HG02623 (cell line): ENCODE measurements at regions not wholly inside any gene's neighbourhood (a gene's known extent, or its start where the extent isn't known, plus 50 kb on each side); places are given as distances from the start of the nearest gene placed in this dataset.

ENCODE experiments used
- ATAC-seq: cut with Tn5 transposase; IDR thresholded peaks from one replicate; pipeline ENCODE4 v1.9.1; 2021; ENCODE audit warnings: moderate library complexity; ENCODE audit not compliant: unreplicated experiment

DNA sequence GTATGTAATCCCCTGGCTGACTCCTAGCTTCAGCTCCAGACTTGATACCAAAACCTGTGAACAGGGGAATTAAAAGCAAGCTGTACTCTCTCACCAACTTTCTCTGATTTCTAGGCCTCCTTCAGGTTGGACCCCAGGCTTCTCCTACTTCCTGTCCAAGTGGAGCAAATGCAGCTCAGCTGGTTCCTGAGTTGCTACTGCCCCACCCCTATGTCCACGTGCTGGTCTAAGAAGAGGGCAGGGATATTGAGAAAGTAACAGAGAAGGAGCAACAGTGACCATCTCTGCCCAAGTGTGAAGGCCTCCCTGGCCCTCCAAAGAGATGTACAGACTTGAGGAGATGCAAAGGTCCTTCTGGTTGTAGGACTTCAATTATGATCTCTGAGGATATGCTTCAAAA is 188.3 kb upstream of the MCHR2 start:
- ATAC-seq = no peak

DNA sequence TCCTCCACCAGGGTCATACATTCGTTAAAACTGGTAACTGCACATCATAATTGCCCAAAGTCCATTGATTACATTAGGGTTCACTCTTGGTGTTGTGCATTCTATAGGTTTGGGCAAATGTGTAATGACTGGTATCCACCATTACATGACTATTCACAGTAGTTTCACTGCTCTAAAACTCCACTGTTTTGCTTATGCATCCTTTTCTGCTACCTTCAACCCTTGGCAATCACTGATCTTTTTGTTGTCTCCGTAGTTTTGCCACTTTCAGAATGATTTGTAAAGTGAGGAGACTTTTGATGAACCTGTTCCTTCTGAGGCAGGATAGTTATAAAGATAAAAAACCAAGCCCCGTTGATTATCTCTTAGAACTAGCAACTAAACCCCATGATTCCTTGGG is 187.3 kb upstream of the MCHR2 start:
- ATAC-seq = no peak

DNA sequence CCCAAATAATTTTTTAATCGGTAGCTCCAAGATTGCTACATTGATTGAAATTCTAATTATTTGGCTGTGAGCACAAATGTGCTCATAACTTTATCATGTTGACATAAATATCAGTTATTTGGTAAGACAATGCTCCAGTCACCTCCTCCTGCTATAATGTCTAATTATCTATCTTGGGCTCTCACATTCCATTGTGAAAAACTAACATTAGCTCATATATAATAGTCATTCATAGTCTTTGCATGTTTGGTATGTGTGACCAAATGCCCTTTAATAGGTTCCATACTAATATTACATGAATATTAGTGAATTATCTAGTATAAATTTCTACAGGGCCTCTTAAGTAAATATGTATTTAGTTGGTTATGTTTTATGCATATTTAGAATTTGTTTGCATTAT is 185.6 kb upstream of the MCHR2 start:
- no peak for ATAC-seq

DNA sequence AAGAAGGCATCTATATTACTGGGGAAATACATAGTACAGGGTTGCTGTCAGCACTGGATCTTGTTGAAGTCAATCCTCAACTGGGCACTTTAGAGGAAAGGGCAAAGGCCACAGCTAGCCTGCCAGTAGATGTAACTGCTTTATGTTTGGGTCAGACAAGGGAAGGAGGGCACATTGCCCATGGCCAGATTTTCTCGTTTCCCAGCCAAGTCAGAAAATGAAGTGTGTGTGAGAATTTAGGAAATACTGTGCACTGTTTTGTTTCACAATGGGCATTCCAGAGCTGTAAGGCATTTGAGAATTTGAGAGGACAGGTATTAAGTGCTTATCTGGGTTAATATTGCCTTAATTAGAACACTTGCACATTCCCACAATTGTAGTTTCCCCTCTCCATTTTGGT is 183.9 kb upstream of the MCHR2 start:
- ATAC-seq = no peak

DNA sequence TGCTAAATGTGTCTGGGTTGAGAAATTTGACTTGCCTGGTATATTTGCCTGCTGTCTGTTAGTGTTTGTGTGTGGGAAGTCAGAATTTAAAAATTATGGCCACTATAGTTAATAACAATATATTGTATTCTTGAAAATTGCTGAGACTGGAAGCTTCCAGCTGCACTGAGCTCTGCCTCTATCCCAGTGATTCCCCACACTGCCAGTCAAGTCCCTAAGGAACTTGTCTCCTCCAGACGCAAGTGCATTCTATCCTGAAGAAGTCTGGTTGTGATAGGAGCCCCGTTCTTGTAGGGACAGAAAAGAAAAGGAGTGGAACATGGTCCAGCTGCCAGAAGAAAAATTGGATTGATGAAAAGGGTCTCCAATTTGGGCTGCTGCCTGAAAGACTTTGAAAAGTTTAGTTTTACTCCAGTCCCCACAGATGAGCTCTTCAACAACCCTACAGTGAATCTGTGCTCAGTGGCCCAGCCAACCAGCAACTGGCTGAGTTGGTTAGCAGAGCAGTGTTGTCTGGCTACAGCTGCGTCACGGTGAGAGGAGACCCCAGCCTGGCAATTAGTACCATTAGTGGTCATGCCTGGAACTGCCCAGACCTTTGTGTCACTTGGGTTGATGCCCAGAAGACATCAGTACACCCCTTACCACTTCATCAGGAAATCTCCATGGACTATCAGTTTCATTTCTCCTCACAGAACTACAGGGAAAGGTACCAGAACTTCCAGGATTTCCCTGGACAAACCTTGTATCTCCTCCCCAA is 183.1 kb upstream of the MCHR2 start:
- ATAC-seq = no peak

DNA sequence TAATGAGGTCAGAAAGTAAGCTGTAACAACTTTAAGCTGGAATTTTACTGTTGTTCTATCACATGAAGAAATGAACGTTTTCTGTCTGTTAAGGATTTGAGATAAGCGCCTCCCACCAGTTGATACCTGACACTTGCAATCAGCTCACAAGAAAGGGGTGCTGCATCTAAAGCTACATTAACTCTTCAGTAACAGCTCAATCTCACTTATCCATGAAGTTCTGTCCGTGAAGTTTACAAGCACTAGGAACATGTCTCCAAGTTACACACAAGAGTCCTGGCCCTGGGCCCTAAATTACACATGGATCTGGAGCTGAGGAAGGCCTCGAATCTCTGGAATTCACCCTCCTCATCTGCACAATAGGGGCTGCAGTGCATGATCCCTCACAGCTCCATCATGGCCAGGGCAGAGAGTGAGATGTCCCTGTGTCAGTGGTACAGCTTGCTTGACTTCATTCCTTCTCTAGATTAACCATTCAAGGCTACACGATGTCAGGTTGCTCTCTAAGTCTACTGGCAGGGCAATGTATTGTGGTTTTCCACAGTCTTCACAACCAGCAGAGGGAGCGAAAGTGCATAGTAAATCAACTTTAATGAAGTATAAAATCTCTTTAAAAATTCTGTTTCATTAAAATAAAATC is 182.4 kb upstream of the MCHR2 start:
- no peak for ATAC-seq

DNA sequence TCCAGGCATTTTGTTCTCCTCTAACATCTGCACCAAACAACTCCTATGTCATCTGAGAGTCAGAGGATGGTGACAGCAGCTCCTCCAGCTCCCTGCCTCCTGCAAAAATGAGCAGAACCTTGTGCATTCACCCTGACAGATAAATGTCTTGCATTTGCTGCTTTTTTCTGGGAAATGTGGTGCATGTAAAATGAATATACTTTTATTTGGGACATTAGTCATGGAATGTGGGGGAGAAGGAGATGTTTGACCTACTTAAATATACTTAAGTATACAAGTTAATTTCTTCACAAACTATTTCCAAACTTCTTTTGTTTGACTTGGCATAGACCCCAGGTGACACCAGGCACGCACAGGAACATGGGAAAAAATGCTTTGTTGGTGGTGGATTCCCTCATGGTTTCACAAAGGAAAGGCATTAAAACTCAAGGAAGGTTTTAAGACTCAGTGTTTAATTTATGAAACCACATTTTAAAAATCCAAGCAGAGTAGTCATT is 181.8 kb upstream of the MCHR2 start:
- ATAC-seq = no peak

DNA sequence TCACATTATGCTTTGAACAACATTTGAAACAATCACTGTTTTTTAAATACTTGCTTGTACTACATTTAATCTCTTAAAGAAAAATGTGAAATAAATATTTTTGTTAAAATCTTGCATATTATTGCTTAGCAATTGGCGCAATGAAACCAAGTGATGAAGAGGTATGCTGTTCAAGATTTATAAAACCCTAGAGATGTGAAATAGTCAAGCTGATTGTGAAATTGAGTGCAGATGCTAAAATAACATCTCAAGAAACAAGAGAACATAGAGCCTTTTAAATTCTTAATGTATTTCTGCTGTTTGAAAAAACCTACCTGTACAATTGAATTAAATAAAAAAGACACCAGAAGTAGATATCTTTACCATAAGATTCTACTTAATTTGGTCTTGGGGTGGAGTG is 179.2 kb upstream of the MCHR2 start:
- ATAC-seq = no peak

DNA sequence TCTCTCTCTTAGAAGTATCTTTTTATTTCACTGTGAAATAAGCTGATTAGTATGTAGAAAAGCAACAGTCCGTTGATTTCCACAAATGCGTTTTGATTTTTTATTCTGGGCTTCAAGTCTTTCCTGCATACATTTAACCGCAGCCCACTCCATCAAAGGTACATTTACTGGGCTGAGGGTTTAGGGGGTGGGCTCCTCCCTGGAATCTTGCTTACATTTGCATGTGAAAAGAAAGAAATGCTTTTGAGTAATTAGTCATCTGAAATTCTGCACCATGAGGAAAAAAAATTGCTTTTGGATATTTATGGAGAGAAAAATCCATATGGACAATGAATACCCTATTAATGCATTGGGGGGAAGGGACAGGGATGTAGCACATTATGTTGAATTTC is 178.3 kb upstream of the MCHR2 start:
- no peak for ATAC-seq

DNA sequence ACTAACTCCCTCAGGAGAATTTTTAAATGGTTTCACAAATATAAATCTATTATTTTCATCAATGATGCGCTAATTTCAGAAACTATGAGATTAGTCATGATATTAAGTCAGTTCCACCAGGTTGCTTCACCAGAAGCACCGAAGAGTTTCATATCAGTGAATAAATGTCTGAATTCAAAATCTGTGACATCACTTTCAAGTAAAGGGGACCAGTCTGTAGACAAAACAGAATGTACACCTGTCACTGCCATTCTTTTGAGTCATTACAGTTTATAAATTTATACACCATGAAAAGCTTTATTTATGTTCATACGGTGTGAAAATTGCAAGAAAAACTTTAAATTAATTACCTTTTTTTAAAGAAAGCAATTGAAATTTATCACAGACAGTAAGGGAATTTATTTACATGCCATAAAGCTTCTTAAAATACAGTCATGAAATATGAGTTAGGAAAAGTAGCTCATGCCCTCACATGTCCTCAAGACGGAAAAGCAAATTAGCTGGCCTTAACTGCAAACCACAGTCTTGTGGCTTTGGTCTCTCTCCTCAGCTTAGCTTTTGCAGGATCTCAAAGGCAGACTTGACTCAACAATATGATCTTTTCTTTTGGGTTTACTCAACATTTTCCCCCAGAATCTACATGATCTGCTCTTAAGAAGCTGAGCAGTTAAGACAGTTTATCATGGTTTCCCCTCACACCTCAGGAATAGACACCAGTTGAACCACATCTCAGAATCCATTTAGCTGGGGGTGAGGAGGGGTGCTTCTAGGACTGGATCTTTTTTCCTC is 177.7 kb upstream of the MCHR2 start:
- ATAC-seq = peak; percentile 82

DNA sequence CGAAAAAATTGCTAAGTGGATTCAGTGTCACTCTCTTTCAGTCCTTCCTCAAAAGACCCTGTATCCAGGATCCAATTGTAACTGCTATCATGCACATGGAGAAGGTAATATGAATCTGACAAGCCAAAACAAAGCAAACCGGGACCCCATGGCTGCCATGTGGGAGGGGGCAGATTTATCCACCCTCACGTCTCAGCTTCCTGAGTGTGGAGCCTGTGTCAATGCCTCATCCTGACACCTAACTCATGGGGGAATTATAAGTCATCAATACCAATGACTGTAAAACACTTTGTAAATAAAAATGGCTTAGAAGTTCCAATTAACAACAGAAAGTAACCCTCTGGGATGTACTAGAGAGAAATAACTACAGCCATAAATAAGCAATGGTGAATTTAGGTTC is 174.1 kb upstream of the MCHR2 start:
- no peak for ATAC-seq

DNA sequence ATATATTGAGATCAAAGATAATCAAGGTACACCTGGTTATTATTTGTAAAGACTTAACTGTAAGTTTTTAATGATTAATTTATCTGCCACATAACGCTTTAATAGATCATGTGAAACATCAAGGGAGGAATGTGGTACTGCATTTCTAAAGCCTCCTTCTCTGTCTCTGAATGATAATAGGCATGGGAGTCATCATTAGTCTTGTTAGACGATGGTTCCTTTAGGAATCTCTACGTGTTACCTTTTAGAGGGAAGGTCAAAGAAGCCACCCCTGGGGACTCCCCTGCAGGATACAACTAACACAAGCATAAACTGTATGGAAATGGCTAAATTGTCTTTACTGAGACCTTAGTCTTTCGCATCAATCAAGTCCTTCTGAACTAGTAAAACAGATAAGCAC is 173.6 kb upstream of the MCHR2 start:
- ATAC-seq = no peak

DNA sequence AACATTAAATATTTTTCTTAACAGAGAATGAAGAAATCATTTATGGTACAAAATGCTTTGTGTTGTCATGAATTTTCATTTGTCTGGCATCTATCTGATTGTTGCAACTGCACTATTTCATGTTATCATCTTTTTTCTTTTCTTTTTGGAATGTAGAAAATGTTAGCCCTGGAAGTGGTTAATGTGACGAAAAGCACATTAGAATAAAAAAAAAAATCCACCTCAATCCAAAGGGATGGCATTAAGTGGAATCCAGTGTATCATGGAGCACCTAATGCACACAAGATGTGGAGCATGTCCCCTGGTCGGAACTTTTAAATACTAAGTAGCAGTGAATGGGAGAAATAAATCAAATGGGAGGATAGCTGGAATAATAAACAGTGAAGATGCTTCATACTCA is 172.9 kb upstream of the MCHR2 start:
- ATAC-seq = no peak

DNA sequence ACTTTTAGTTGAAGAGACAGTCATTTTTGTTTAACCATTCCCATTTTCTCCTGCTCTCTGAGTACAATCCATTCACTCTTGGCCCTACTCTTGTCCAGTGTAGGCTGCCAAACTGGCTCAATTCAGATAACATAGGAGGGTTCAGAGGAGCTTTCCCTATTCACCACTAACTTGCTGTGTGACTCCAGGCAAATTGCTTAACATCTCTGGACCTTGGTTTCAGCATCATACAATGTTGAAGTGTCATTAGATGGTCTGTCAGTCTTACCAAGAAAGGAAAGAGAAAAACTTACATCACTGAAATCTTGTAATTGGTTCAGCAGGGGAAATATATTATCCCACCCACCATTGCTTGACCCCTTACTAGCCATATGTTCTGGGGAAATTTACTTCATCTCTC is 171.4 kb upstream of the MCHR2 start:
- no peak for ATAC-seq

DNA sequence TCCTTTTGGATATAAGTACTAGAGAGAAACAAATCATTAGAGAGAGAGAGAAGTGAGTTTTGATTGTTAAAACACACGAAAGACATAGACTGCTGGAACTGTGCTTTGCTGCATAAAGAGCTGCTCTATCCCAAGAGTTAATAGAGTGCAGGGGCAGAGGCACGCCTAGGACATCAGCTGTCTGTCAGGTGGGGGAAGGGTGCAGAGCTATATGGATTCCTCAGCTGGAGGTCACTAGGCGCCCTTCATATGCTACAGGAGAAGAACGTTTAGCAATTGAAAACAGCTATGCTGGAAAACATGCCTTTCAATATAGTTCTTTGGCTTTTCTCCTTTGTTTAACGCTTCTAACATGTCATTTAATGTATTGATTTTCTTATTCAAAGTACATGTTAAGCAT is 169.0 kb upstream of the MCHR2 start:
- ATAC-seq = no peak

DNA sequence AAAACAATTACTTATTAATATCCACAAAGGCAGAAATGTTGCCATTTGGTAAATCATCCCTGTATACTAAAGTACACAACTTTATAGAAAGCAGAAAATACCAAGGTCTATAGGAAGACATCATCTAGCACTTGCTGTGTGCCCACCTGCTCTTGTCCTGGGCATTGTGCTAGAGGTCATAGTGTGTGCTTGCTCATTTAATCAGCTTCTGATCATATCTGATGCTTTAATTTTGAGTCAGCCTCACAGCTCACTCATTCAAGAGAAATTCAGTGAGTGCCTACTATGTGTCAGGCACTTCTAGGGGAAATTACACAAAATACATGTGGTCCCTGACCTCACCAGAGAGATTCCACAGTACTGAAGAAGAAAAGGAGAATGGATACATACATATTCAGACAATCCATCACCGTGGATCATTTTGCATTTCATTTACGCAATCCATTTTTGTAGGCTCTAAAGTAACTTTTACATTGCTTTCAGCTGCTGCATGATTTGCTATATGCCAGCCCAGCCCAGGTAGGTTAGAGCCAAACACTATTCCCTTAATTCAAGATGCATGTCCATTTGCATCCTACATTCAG is 167.9 kb upstream of the MCHR2 start:
- ATAC-seq = no peak

DNA sequence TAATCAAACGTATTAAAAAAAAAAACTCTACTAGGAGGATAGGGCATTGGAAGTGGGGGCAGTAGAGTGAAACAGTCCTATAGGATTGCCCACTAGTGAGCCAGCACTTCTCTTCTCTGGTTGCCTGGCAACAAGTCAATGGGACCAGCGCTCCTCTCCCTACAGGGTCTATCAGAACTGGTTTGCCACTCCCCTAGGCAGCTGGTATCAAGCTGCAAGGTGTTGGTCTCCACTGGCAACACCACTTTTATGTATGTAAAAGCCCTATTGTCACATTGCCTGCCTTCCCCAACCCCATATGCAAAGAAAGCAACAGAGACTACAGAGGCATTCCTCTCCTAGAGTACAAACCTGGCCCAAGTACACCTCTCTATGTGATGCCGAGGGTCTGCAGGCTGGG is 166.9 kb upstream of the MCHR2 start:
- ATAC-seq = no peak

DNA sequence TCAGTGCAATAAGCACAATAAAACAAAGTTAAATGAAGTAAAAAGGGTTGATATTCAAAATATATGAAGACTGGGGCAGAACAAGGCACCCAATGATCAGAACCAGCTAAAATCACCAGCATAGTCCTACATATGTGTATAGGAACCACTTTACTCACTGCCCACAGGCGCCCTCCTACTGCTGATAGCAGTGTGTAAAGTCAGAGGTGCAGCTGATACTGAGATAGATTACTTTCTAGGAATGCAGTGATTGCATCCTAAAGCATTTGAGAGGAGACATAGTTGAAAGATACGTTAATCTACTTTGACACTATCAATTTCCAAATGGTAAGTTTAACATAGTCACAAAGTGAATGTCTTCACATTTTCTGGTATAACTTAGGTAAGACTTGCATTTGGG is 161.1 kb upstream of the MCHR2 start:
- no peak for ATAC-seq

DNA sequence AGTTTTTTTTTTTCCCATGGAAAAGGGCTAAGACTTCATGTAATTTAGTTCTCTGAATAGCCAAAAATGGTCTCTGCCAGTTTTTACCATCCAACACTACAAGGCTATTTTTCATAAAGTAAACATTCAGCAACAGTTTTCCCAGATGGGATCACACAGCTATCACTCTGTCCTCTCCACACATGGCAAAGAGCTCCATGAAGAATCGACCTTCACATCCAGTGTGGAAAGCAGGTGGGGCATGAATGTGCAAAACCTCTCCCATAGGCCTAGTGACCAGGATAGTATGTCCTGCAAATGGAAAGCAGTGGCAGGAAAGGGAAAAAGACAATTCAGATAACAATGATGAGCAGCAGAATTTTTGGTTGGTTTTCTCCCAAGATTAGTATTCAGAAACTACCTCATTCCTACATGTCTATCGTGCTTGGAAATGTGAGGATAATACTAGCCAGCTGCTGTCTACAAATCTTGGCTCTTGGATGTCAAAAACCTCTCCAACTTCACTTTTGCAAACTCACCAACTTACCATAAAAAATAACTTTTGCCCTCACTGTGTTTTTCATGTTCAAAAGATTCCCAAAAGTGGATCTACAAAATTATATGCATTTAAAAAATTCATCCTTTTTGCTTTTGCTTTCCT is 159.7 kb upstream of the MCHR2 start:
- no peak for ATAC-seq

DNA sequence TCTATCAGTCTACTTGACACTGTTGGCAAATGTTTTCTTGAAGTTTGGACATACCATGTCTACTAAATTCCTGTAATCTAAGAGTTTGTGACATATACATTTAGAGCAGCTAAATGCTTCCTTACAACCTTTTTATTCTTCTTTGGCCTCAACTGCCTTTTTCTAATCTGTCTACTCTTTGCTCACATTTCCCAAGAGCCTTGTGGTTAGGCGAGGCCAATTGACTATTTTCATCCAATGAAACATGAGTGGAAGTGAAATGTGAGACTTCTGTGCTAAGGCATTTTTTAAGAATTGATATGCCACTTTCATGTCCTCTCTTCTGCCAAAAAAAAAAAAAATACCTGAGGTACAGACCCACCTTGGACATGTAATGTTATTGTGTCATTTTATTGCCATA is 158.2 kb upstream of the MCHR2 start:
- ATAC-seq = no peak

DNA sequence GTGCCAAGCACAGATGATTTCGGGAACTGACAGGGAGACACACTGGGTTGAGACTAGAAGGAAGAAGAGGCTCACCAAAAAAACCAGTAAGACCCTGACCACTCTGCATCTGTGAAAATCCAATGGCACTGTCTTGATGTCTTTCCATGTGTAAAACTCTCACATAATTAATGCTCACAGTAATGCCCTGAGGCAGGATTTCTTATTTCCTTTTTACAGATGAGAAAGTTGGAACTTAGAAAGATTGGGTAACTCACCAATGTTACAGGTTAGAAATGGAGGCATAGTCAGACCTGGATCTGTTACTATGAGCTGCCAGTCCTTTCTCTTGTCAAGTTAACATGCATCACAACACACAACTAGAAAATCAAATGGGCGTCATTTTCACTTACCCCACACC is 151.0 kb upstream of the MCHR2 start:
- ATAC-seq = no peak
